Esophagus mucosa (tissue), 1 donor: ENCODE measurements at regions not wholly inside any gene's neighbourhood (a gene's known extent, or its start where the extent isn't known, plus 50 kb on each side); places are given as distances from the start of the nearest gene placed in this dataset.

ENCODE experiments used
- ATAC-seq: fragments of 200-7000 bp; cut with Tn5 transposase; one replicate; pipeline ENCODE4 v1.9.1; 2020
- donor health status: DM: yes; HTN: yes; CAD: no.

- ATAC-seq, result no peak
Observed at GRCh38 chr12:91613223-91613779, 430.7 kb upstream of the DCN start.

GRCh38 chr12:91610561-91610960, 427.9 kb upstream of the DCN start:
- no peak for ATAC-seq

GRCh38 chr12:91609283-91609682, 426.7 kb upstream of the DCN start:
- no peak for ATAC-seq

GRCh38 chr12:91608542-91608941, 425.9 kb upstream of the DCN start:
- no peak for ATAC-seq

- no peak for ATAC-seq
Observed at GRCh38 chr12:91606662-91607377, 424.2 kb upstream of the DCN start.

GRCh38 chr12:91604897-91605296, 422.3 kb upstream of the DCN start:
- ATAC-seq, result no peak

- ATAC-seq, result no peak
Observed at GRCh38 chr12:91603060-91603459, 420.4 kb upstream of the DCN start.

- ATAC-seq, result no peak
Observed at GRCh38 chr12:91601054-91601453, 418.4 kb upstream of the DCN start.

GRCh38 chr12:91594715-91595114, 412.1 kb upstream of the DCN start:
- no peak for ATAC-seq

GRCh38 chr12:91591639-91591987, 409.0 kb upstream of the DCN start:
- ATAC-seq, result no peak

- ATAC-seq, result no peak
Observed at GRCh38 chr12:91590966-91591638, 408.5 kb upstream of the DCN start.

GRCh38 chr12:91588874-91589454, 406.3 kb upstream of the DCN start:
- no peak for ATAC-seq

- ATAC-seq, result no peak
Observed at GRCh38 chr12:91586015-91586414, 403.4 kb upstream of the DCN start.

- no peak for ATAC-seq
Observed at GRCh38 chr12:91582811-91583210, 400.2 kb upstream of the DCN start.

GRCh38 chr12:91579516-91580263, 397.1 kb upstream of the DCN start:
- no peak for ATAC-seq

- ATAC-seq, result peak; percentile 46
Observed at GRCh38 chr12:91577586-91578539, 395.2 kb upstream of the DCN start.

GRCh38 chr12:91576432-91576831, 393.8 kb upstream of the DCN start:
- ATAC-seq, result no peak

- no peak for ATAC-seq
Observed at GRCh38 chr12:91575630-91576029, 393.0 kb upstream of the DCN start.

- no peak for ATAC-seq
Observed at GRCh38 chr12:91574975-91575374, 392.4 kb upstream of the DCN start.

GRCh38 chr12:91574391-91574790, 391.8 kb upstream of the DCN start:
- no peak for ATAC-seq

- no peak for ATAC-seq
Observed at GRCh38 chr12:91572869-91573268, 390.3 kb upstream of the DCN start.

- ATAC-seq, result no peak
Observed at GRCh38 chr12:91567100-91567485, 384.5 kb upstream of the DCN start.
